GM12801 (cell line): ENCODE measurements at regions not wholly inside any gene's neighbourhood (a gene's known extent, or its start where the extent isn't known, plus 50 kb on each side); places are given as distances from the start of the nearest gene placed in this dataset.

ENCODE experiments used
- CTCF ChIP-seq: IDR thresholded peaks from one replicate; pipeline ENCODE4 v1.5.1; 2011; ENCODE audit warnings: control low read depth; ENCODE audit not compliant: insufficient read length; ENCODE audit errors: extremely low read depth

DNA sequence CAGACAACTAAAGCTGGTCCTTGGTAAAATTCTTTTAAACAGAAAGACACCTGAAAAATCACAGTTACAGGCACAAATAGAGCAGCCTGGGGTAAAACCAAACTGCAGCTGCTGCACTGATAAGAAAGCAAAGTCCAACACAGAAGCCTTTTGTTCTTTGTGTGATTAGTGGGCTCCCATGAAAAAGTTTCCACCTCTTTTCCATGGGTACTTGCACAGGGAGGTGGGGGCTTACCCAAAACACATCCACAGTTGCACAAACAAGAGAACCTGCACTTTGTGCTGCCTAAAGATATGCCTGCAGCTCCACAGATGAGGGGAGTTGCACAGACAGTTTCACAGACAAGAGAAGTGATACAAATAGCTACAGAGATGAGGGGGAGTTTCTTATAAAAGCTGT lies 106.7 kb upstream of the SLC5A9 start:
- no peak for TF ChIP-seq CTCF

DNA sequence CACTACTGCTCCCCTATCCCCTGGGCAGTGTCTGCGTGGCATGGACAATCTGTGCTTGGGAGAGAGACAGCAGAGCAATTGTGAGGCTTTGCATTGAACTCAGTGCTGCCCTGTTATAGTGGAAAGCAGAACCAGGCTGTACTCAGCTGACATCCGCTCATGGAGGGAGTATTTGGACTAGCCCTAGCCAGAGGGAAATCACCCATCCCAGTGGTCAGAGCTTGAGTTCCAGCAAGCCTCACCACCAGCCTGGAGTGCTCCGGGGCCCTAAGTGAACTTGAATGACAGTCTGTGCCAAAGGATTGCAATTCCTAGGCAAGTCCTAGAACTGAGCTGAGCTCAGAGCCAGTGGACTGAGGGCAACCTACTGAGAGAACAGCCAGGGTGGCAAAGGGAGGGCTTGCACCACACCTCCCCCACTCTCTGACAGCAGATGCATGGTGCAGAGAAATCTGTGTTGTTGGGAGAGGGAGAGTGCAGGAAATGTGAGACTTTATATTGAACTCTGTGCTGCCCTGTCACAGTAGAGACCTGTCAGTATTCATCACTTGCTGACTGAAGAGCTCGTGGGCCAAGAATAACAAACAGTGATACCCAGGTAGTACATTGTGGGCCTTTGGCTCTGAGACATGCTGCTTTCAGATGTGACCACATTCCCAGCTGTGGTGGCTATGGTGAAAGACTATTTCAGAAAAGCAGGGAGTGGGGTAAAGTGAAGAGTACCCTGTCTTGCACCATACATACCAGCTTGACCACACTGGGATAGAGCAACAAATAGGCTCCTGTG lies 107.7 kb upstream of the SLC5A9 start:
- no peak for TF ChIP-seq CTCF

- peak; percentile 48 for TF ChIP-seq CTCF
These were observed 112.3 kb upstream of the TRABD2B start for GRCh38 chr1:48109390-48110013.

- TF ChIP-seq CTCF = no peak
These were observed 110.3 kb upstream of the TRABD2B start for GRCh38 chr1:48107516-48107915.

GRCh38 chr1:48106049-48106448 lies 108.9 kb upstream of the TRABD2B start:
- no peak for TF ChIP-seq CTCF

GRCh38 chr1:48105165-48105564 lies 108.0 kb upstream of the TRABD2B start:
- no peak for TF ChIP-seq CTCF

- TF ChIP-seq CTCF = no peak
These were observed 106.3 kb upstream of the TRABD2B start for GRCh38 chr1:48103495-48103894.
